ENCODE measurements at regions not wholly inside any gene's neighbourhood (a gene's known extent, or its start where the extent isn't known, plus 50 kb on each side); places are given as distances from the start of the nearest gene placed in this dataset.

DNA sequence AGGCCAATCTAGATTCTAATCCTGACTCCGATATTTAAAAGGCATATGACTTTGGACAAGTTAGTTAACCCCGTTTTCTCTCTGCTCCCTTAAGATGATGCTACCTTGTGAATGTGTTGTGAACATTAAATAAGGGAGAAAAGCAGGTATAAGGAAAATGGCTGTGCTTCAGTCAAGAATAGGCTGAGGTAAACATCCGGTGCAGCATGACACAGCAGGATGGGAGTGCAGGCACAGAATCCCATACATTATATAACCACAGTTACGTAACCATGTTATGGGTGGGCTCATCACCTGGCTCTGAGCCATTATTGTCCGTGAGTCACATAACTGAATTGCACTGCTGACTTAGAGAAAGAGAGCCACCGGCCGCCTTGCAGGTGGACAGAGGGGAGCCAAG lies 382.2 kb upstream of the ANO5 start:
- Histone ChIP-seq H3K4me3 (ENCODE audit: severe bottlenecking) (no peak overlapping the region), H3K27me3 (ENCODE audit: insufficient read depth, poor library complexity, severe bottlenecking) (no peaks in the 10 kb centered on the region), H3K27ac (ENCODE audit: poor library complexity, severe bottlenecking) (no peak overlapping the region), H3K4me1 (ENCODE audit: insufficient read depth, poor library complexity, severe bottlenecking) (no peaks in the 10 kb centered on the region), H3K9me3 (ENCODE audit: severe bottlenecking) (peaks cover 2% of the 10 kb centered on the region), H3K36me3 (ENCODE audit: low read depth) (no peaks in the 10 kb centered on the region)
- no peak for DNase-seq (ENCODE audit: low spot score)
- ATAC-seq (ENCODE audit: low read depth), result no peak
- no peak for TF ChIP-seq CTCF (IDR thresholded peaks at IDR 0.05; ENCODE audit: poor library complexity, severe bottlenecking)

GRCh38 chr11:21811572-21811971 lies 381.3 kb upstream of the ANO5 start:
- DNase-seq (ENCODE audit: low spot score) (no peak), ATAC-seq (ENCODE audit: low read depth) (no peak)
- Histone ChIP-seq H3K4me3 (ENCODE audit: severe bottlenecking) (no peak overlapping the region), H3K9me3 (ENCODE audit: severe bottlenecking) (peaks cover 2% of the 10 kb centered on the region), H3K27me3 (ENCODE audit: insufficient read depth, poor library complexity, severe bottlenecking) (no peaks in the 10 kb centered on the region), H3K4me1 (ENCODE audit: insufficient read depth, poor library complexity, severe bottlenecking) (no peaks in the 10 kb centered on the region), H3K27ac (ENCODE audit: poor library complexity, severe bottlenecking) (no peak overlapping the region), H3K36me3 (ENCODE audit: low read depth) (no peaks in the 10 kb centered on the region)
- no peak for TF ChIP-seq CTCF (IDR thresholded peaks at IDR 0.05; ENCODE audit: poor library complexity, severe bottlenecking)

DNA sequence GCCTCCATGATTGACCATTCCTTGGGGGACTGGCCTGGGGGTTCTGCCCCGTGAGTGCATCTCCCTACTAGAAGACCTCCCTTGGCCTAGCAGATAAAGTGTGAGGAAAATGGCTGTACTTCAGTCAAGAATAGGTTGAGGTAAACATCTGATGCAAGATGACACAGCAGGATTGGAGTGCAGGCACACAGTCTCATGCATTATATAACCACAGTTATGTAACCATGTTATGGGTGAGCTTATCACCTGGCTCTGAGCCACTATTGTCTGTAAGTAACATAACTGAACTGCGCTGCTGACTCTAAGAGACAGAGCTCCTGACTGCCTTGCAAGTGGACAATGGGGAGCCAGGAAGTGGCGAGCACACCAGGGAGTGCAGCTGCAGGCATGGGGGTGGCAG lies 378.7 kb upstream of the ANO5 start:
- no peak for DNase-seq (ENCODE audit: low spot score)
- Histone ChIP-seq H3K4me1 (ENCODE audit: insufficient read depth, poor library complexity, severe bottlenecking) (no peaks in the 10 kb centered on the region), H3K4me3 (ENCODE audit: severe bottlenecking) (no peak overlapping the region), H3K27ac (ENCODE audit: poor library complexity, severe bottlenecking) (no peak overlapping the region), H3K27me3 (ENCODE audit: insufficient read depth, poor library complexity, severe bottlenecking) (no peaks in the 10 kb centered on the region), H3K9me3 (ENCODE audit: severe bottlenecking) (no peaks in the 10 kb centered on the region), H3K36me3 (ENCODE audit: low read depth) (no peaks in the 10 kb centered on the region)
- no peak for ATAC-seq (ENCODE audit: low read depth)
- TF ChIP-seq CTCF (IDR thresholded peaks at IDR 0.05; ENCODE audit: poor library complexity, severe bottlenecking), result no peak

- DNase-seq (ENCODE audit: low spot score), result no peak
- Histone ChIP-seq H3K4me1 (ENCODE audit: insufficient read depth, poor library complexity, severe bottlenecking) (no peaks in the 10 kb centered on the region), H3K27ac (ENCODE audit: poor library complexity, severe bottlenecking) (no peak overlapping the region), H3K27me3 (ENCODE audit: insufficient read depth, poor library complexity, severe bottlenecking) (no peaks in the 10 kb centered on the region), H3K4me3 (ENCODE audit: severe bottlenecking) (no peak overlapping the region), H3K36me3 (ENCODE audit: low read depth) (no peaks in the 10 kb centered on the region), H3K9me3 (ENCODE audit: severe bottlenecking) (no peaks in the 10 kb centered on the region)
- ATAC-seq (ENCODE audit: low read depth), result no peak
- no peak for TF ChIP-seq CTCF (IDR thresholded peaks at IDR 0.05; ENCODE audit: poor library complexity, severe bottlenecking)
These were observed 375.2 kb upstream of the ANO5 start for GRCh38 chr11:21817696-21818095.

DNA sequence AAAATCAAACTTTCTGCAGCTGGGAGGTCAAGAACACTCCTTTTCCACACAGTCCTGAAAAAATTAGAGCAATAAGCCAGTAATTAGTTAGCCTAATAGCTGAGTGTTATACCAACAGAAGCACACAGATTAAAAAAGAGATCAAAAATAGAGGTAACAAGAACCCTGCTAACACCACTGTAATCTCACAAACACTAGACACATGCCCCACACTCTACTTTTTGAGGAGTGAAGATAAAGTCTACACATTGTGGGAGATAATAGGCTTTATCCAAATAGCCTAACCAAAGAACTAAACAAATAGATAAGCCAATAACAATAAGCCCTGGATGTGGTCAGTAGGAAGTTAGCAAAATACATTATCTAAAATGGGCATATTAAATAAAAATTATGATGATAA lies 372.7 kb upstream of the ANO5 start:
- Histone ChIP-seq H3K27ac (ENCODE audit: poor library complexity, severe bottlenecking) (no peak overlapping the region), H3K36me3 (ENCODE audit: low read depth) (no peaks in the 10 kb centered on the region), H3K4me3 (ENCODE audit: severe bottlenecking) (no peak overlapping the region), H3K27me3 (ENCODE audit: insufficient read depth, poor library complexity, severe bottlenecking) (no peaks in the 10 kb centered on the region), H3K4me1 (ENCODE audit: insufficient read depth, poor library complexity, severe bottlenecking) (no peaks in the 10 kb centered on the region), H3K9me3 (ENCODE audit: severe bottlenecking) (no peaks in the 10 kb centered on the region)
- ATAC-seq (ENCODE audit: low read depth) (no peak), DNase-seq (ENCODE audit: low spot score) (no peak)
- TF ChIP-seq CTCF (IDR thresholded peaks at IDR 0.05; ENCODE audit: poor library complexity, severe bottlenecking), result no peak
